ENCODE measurements at regions not wholly inside any gene's neighbourhood (a gene's known extent, or its start where the extent isn't known, plus 50 kb on each side); places are given as distances from the start of the nearest gene placed in this dataset.

- H3K9me3 Mint-ChIP-seq: peaks cover 0 to 6% (median 0%) of the 10 kb centered on the region in 8 donors
- Histone ChIP-seq H3K9me3 (ENCODE audit: control insufficient read depth in 1 of 2, low read length in 2 of 2) (no peaks in the 10 kb centered on the region), H3K36me3 (ENCODE audit: insufficient read depth, low read length) (no peaks in the 10 kb centered on the region), H3K27me3 (ENCODE audit: insufficient read depth, low read length) (no peaks in the 10 kb centered on the region), H3K4me3 (ENCODE audit: low read length in 2 of 2) (no peak overlapping the region), H3K4me1 (ENCODE audit: insufficient read depth, low read length) (no peaks in the 10 kb centered on the region), H3K27ac (ENCODE audit: low read depth, low read length) (no peak overlapping the region)
- H3K4me3 Mint-ChIP-seq: no peak overlapping the region
- no peaks in the 10 kb centered on the region for H3K36me3 Mint-ChIP-seq
- no peak overlapping the region for H3K27ac Mint-ChIP-seq
- intact Hi-C loops (cut with micrococcal nuclease): no loop called here
- peaks cover 0 to 2% (median 0%) of the 10 kb centered on the region in 4 donors for H3K4me1 Mint-ChIP-seq
- CTCF ChIA-PET (ENCODE audit: partially characterized antibody): no interaction called here
- H3K27me3 Mint-ChIP-seq: peaks cover 8% of the 10 kb centered on the region in 2 donors
- no peak for DNase-seq
- POLR2A ChIA-PET (ENCODE audit: partially characterized antibody): no interaction called here
Observed at GRCh38 chr10:1920941-1921340, 183.6 kb upstream of the ADARB2 start.

DNA sequence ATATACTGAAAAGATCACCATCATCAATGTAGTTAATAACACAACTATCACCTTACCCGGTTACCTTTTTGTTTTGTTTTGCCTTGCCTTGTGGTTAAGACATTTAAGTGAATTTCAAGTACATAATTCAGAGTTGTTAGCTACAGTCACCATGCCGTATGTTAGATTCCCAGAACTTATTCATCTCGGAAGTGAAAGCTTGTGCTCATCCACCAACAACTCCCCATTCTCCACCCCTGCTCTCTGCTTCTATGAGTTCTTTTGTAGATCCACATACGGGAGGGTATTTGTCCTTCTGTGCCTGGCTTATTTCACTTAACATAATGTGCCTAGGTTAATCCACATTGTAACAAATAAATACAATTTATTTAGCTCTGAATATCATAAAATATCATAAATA lies 182.8 kb upstream of the ADARB2 start:
- Histone ChIP-seq H3K9me3 (ENCODE audit: control insufficient read depth in 1 of 2, low read length in 2 of 2) (no peaks in the 10 kb centered on the region), H3K27me3 (ENCODE audit: insufficient read depth, low read length) (no peaks in the 10 kb centered on the region), H3K4me1 (ENCODE audit: insufficient read depth, low read length) (no peaks in the 10 kb centered on the region), H3K27ac (ENCODE audit: low read depth, low read length) (no peak overlapping the region), H3K36me3 (ENCODE audit: insufficient read depth, low read length) (no peaks in the 10 kb centered on the region), H3K4me3 (ENCODE audit: low read length in 2 of 2) (no peak overlapping the region)
- peaks cover 8% of the 10 kb centered on the region in 2 donors for H3K27me3 Mint-ChIP-seq
- ChIA-PET CTCF (ENCODE audit: partially characterized antibody) (no interaction called here), POLR2A (ENCODE audit: partially characterized antibody) (no interaction called here)
- H3K27ac Mint-ChIP-seq: peak overlapping the region in 1 of 7 donors; percentile 32
- intact Hi-C loops (cut with micrococcal nuclease): no loop called here
- peaks cover 0 to 6% (median 0%) of the 10 kb centered on the region in 8 donors for H3K9me3 Mint-ChIP-seq
- no peaks in the 10 kb centered on the region for H3K36me3 Mint-ChIP-seq
- H3K4me1 Mint-ChIP-seq: peaks cover 0 to 2% (median 0%) of the 10 kb centered on the region in 4 donors
- no peak overlapping the region for H3K4me3 Mint-ChIP-seq
- DNase-seq: no peak

- no peak for DNase-seq
- no peaks in the 10 kb centered on the region for H3K4me1 ChIP-seq (ENCODE audit: insufficient read depth, low read length)
- H3K36me3 ChIP-seq (ENCODE audit: insufficient read depth, low read length): no peaks in the 10 kb centered on the region
- Mint-ChIP-seq H3K27me3 (peaks cover 0 to 2% of the 10 kb centered on the region in 2 donors), H3K9me3 (peaks cover 0 to 2% (median 0%) of the 10 kb centered on the region in 8 donors), H3K36me3 (no peaks in the 10 kb centered on the region), H3K4me3 (peak overlapping the region in 1 of 8 donors; percentile 2), H3K4me1 (no peaks in the 10 kb centered on the region), H3K27ac (no peak overlapping the region)
- CTCF ChIA-PET (ENCODE audit: partially characterized antibody): interaction anchor here (1.2 kb wide), 1 partner anchor 13 kb away, joined by 3 read pairs; no protein-coding TSS in a partner anchor
- H3K4me3 ChIP-seq (ENCODE audit: low read length in 2 of 2): no peak overlapping the region
- intact Hi-C loops (cut with micrococcal nuclease): no loop called here
- POLR2A ChIA-PET (ENCODE audit: partially characterized antibody): no interaction called here
- H3K27me3 ChIP-seq (ENCODE audit: insufficient read depth, low read length): no peaks in the 10 kb centered on the region
- no peaks in the 10 kb centered on the region for H3K9me3 ChIP-seq (ENCODE audit: control insufficient read depth in 1 of 2, low read length in 2 of 2)
- no peak overlapping the region for H3K27ac ChIP-seq (ENCODE audit: low read depth, low read length)
Observed at GRCh38 chr10:1911771-1912170, 174.4 kb upstream of the ADARB2 start.

GRCh38 chr10:1903982-1904381 lies 166.7 kb upstream of the ADARB2 start:
- Mint-ChIP-seq H3K27ac (no peak overlapping the region), H3K4me1 (no peaks in the 10 kb centered on the region), H3K4me3 (no peak overlapping the region), H3K27me3 (peaks cover 0 to 12% of the 10 kb centered on the region in 2 donors), H3K9me3 (peaks cover 0 to 3% (median 0%) of the 10 kb centered on the region in 8 donors), H3K36me3 (no peaks in the 10 kb centered on the region)
- DNase-seq: no peak
- Histone ChIP-seq H3K4me1 (ENCODE audit: insufficient read depth, low read length) (no peaks in the 10 kb centered on the region), H3K27ac (ENCODE audit: low read depth, low read length) (no peak overlapping the region), H3K9me3 (ENCODE audit: control insufficient read depth in 1 of 2, low read length in 2 of 2) (no peaks in the 10 kb centered on the region), H3K27me3 (ENCODE audit: insufficient read depth, low read length) (no peaks in the 10 kb centered on the region), H3K4me3 (ENCODE audit: low read length in 2 of 2) (no peak overlapping the region), H3K36me3 (ENCODE audit: insufficient read depth, low read length) (no peaks in the 10 kb centered on the region)
- ChIA-PET CTCF (ENCODE audit: partially characterized antibody) (no interaction called here), POLR2A (ENCODE audit: partially characterized antibody) (no interaction called here)
- intact Hi-C loops (cut with micrococcal nuclease): no loop called here

- peaks cover 0 to 2% (median 0%) of the 10 kb centered on the region in 4 donors for H3K4me1 Mint-ChIP-seq
- Histone ChIP-seq H3K36me3 (ENCODE audit: insufficient read depth, low read length) (no peaks in the 10 kb centered on the region), H3K4me3 (ENCODE audit: low read length in 2 of 2) (no peak overlapping the region), H3K27ac (ENCODE audit: low read depth, low read length) (no peak overlapping the region), H3K9me3 (ENCODE audit: control insufficient read depth in 1 of 2, low read length in 2 of 2) (no peaks in the 10 kb centered on the region), H3K27me3 (ENCODE audit: insufficient read depth, low read length) (no peaks in the 10 kb centered on the region), H3K4me1 (ENCODE audit: insufficient read depth, low read length) (peaks cover 7% of the 10 kb centered on the region)
- POLR2A ChIA-PET (ENCODE audit: partially characterized antibody): no interaction called here
- peaks cover 0 to 5% of the 10 kb centered on the region in 2 donors for H3K27me3 Mint-ChIP-seq
- peaks cover 0 to 4% (median 0%) of the 10 kb centered on the region in 8 donors for H3K9me3 Mint-ChIP-seq
- no peak overlapping the region for H3K4me3 Mint-ChIP-seq
- H3K36me3 Mint-ChIP-seq: no peaks in the 10 kb centered on the region
- intact Hi-C loops (cut with micrococcal nuclease): no loop called here
- H3K27ac Mint-ChIP-seq: no peak overlapping the region
- no peak for DNase-seq
- CTCF ChIA-PET (ENCODE audit: partially characterized antibody): no interaction called here
Observed at GRCh38 chr10:1896153-1896552, 158.8 kb upstream of the ADARB2 start.

DNA sequence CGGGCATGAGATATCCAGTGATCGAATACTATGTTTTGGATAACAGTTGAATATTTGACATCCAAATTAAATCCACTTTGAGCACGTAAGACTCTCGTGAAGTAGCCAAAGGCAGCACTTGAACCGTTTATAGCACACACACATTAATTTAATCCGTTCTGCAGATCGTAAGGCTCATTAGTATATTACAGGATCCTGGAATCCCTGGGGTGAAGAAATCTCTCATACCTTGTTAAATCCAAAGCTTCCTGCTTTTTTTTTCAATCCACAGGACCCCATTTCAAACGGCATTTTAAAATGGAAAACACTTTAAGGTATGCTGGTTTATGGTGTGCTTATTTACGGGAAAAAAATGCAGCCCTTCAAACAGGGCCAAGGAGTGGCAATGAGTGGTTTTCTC lies 158.4 kb upstream of the ADARB2 start:
- Histone ChIP-seq H3K27me3 (ENCODE audit: insufficient read depth, low read length) (no peaks in the 10 kb centered on the region), H3K36me3 (ENCODE audit: insufficient read depth, low read length) (no peaks in the 10 kb centered on the region), H3K4me3 (ENCODE audit: low read length in 2 of 2) (no peak overlapping the region), H3K27ac (ENCODE audit: low read depth, low read length) (no peak overlapping the region), H3K4me1 (ENCODE audit: insufficient read depth, low read length) (peaks cover 7% of the 10 kb centered on the region), H3K9me3 (ENCODE audit: control insufficient read depth in 1 of 2, low read length in 2 of 2) (no peaks in the 10 kb centered on the region)
- intact Hi-C loops (cut with micrococcal nuclease): no loop called here
- peaks cover 0 to 5% of the 10 kb centered on the region in 2 donors for H3K27me3 Mint-ChIP-seq
- DNase-seq: no peak
- no peak overlapping the region for H3K27ac Mint-ChIP-seq
- ChIA-PET CTCF (ENCODE audit: partially characterized antibody) (no interaction called here), POLR2A (ENCODE audit: partially characterized antibody) (no interaction called here)
- no peaks in the 10 kb centered on the region for H3K36me3 Mint-ChIP-seq
- peaks cover 0 to 4% (median under 1%) of the 10 kb centered on the region in 8 donors for H3K9me3 Mint-ChIP-seq
- H3K4me3 Mint-ChIP-seq: no peak overlapping the region
- H3K4me1 Mint-ChIP-seq: peaks cover 0 to 2% (median 0%) of the 10 kb centered on the region in 4 donors

DNA sequence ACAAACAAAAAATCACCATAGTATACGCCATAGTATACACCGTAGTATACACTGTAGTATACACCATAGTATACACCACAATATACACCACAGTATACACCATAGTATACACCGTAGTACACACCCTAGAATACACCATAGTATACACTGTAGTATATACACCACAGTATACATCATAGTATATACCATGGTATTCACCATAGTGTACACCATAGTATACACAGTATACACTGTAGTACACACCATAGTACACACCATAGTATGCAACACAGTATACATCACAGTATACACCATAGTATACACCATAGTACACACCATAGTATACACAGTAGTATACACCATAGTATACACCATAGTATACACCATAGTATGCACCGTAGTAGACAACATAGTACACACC lies 157.6 kb upstream of the ADARB2 start:
- Histone ChIP-seq H3K9me3 (ENCODE audit: control insufficient read depth in 1 of 2, low read length in 2 of 2) (no peaks in the 10 kb centered on the region), H3K27me3 (ENCODE audit: insufficient read depth, low read length) (no peaks in the 10 kb centered on the region), H3K27ac (ENCODE audit: low read depth, low read length) (no peak overlapping the region), H3K36me3 (ENCODE audit: insufficient read depth, low read length) (no peaks in the 10 kb centered on the region), H3K4me3 (ENCODE audit: low read length in 2 of 2) (no peak overlapping the region), H3K4me1 (ENCODE audit: insufficient read depth, low read length) (peaks cover 7% of the 10 kb centered on the region)
- peaks cover 0 to 2% (median 0%) of the 10 kb centered on the region in 4 donors for H3K4me1 Mint-ChIP-seq
- H3K36me3 Mint-ChIP-seq: no peaks in the 10 kb centered on the region
- POLR2A ChIA-PET (ENCODE audit: partially characterized antibody): no interaction called here
- H3K27me3 Mint-ChIP-seq: peaks cover 0 to 5% of the 10 kb centered on the region in 2 donors
- no peak overlapping the region for H3K4me3 Mint-ChIP-seq
- H3K27ac Mint-ChIP-seq: no peak overlapping the region
- peaks cover 0 to 4% (median 0%) of the 10 kb centered on the region in 8 donors for H3K9me3 Mint-ChIP-seq
- intact Hi-C loops (cut with micrococcal nuclease): no loop called here
- CTCF ChIA-PET (ENCODE audit: partially characterized antibody): no interaction called here
- DNase-seq: no peak

- no peak overlapping the region for H3K27ac ChIP-seq (ENCODE audit: low read depth, low read length)
- Mint-ChIP-seq H3K4me3 (no peak overlapping the region), H3K27ac (peak overlapping the region in 1 of 7 donors; percentile 20), H3K27me3 (peaks cover 0 to 5% of the 10 kb centered on the region in 2 donors), H3K36me3 (no peaks in the 10 kb centered on the region), H3K4me1 (peaks cover 0 to 2% (median 0%) of the 10 kb centered on the region in 4 donors), H3K9me3 (peaks cover 0 to 4% (median under 1%) of the 10 kb centered on the region in 8 donors)
- DNase-seq: no peak
- peaks cover 7% of the 10 kb centered on the region for H3K4me1 ChIP-seq (ENCODE audit: insufficient read depth, low read length)
- intact Hi-C loops (cut with micrococcal nuclease): no loop called here
- no peak overlapping the region for H3K4me3 ChIP-seq (ENCODE audit: low read length in 2 of 2)
- CTCF ChIA-PET (ENCODE audit: partially characterized antibody): no interaction called here
- POLR2A ChIA-PET (ENCODE audit: partially characterized antibody): no interaction called here
- H3K36me3 ChIP-seq (ENCODE audit: insufficient read depth, low read length): no peaks in the 10 kb centered on the region
- no peaks in the 10 kb centered on the region for H3K9me3 ChIP-seq (ENCODE audit: control insufficient read depth in 1 of 2, low read length in 2 of 2)
- H3K27me3 ChIP-seq (ENCODE audit: insufficient read depth, low read length): no peaks in the 10 kb centered on the region
Observed at GRCh38 chr10:1893941-1894340, 156.6 kb upstream of the ADARB2 start.
